ENCODE measurements at regions not wholly inside any gene's neighbourhood (a gene's known extent, or its start where the extent isn't known, plus 50 kb on each side); places are given as distances from the start of the nearest gene placed in this dataset.
"Not testable (repeated sequence)": the region's sequence is repeated elsewhere in the genome, so short reads cannot be mapped to it uniquely, and the experiment has no call there.

DNA sequence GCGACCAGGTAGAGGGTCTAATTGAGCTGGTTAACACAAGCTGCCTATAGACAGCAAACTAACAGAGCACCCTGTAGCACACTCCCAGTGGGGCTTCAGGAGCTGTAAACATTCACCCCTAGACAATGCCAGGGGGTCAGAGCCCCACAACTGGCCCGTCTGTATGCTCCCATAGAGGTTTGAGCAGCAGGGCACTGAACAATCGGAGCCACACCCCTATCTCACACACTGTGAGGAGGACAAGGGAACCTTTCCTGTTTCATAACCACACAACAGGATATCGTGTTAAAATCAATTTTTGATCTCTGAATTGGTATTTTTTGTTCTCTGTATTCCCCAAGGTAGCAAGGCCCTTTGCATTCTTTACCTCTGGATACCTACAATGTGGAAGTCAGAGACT, 266.1 kb downstream of the SPRY2 start:
- DNase-seq (ENCODE audit: low read depth), result no peak

DNA sequence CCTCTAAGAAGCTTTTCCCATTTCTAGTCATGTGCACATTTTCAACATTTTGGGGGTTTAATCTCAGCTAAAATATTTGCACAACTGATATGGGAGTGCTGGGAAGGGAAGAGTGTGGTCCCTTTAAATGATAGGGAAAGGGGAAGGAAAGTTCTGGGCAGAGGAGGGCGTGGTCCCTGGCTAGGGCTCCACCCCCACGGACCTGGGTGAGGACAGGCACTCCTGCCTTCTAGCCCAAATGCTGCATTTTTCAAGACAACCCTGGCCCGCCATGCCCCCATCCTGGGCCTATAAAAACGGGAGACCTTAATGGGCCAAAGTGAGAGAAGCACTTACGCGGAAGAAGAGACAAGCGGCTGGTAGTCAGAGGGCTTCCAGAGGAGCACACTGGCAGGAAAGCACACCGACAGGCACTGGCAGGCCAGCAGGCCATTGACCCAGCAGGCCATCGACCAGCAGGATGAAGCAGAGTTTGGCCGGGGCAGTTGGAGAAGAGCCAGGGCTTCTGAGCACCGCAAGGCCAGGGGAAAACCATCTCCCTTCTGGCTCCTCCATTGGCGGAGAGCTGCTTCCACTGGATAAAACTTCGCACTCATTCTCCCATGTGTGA, 266.7 kb downstream of the SPRY2 start:
- DNase-seq (ENCODE audit: low read depth), result no peak

DNA sequence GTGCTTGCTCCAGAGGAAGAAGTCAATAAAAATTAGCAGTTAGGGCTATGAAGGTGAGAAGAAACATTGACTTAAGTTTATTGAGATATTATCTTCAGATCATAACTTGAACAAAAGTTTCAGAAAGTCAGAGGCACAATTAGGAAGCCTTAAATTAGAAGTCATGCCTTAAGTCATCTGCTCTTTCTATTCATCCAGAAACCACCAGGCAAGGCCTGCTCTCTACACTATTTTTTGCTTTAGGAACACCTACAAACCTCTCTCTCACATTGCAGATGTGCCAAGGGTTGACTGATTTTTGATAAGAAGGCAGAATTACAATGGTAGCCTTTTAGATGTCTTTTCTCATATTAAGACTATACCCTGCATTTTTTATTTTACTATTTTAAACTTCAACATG, 268.7 kb downstream of the SPRY2 start:
- no peak for DNase-seq (ENCODE audit: low read depth)

DNA sequence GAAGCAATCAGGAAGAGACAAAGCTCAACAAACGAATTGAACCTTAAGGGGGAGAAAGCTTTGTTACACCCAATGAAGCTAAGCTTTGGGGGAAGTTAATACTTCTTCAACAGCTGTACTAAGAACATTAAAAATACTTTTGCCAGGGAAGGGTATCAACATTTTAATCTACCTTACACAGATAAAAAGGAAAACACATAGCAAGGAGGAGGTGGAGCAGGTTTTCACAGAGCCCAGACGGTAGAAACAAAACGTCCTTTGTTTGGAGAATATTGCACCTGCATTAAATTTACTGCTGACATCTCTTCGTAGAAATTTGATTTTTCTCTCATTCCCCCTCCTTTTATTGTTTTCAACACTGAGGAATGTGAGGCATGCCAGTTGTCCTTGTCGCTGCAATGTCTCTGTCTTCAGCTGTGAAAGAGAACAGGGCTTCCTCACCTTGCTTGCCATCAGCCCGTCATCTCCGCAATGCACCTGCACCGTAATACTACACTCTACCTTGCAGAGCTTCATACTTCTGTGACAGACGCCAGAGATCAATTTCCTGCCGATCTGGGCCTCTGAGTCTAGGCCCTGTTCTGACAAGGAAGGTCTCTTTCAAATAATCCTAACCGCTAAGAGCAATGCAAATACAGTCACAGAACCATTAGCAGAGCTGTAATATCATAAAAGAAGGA, 270.8 kb downstream of the SPRY2 start:
- no peak for DNase-seq (ENCODE audit: low read depth)

DNA sequence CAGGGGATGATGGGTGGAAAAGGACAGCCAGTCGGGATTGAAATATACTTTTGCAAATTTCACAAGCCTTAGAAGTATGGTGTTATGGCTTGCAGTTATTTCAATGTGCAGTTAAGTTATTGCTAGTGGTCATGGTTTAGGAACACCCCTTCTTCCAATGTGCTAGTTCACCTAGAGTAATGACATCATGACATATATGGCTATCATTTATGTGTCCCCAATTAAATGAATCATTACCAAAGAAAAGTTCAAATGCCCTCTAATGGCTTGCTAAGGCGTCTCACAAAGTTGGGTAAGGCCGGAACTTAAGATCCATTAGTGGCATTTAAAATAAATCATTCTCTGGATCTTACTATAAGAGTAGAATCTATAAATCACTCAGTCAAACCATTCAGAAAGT, 271.6 kb downstream of the SPRY2 start:
- DNase-seq (ENCODE audit: low read depth), result no peak

DNA sequence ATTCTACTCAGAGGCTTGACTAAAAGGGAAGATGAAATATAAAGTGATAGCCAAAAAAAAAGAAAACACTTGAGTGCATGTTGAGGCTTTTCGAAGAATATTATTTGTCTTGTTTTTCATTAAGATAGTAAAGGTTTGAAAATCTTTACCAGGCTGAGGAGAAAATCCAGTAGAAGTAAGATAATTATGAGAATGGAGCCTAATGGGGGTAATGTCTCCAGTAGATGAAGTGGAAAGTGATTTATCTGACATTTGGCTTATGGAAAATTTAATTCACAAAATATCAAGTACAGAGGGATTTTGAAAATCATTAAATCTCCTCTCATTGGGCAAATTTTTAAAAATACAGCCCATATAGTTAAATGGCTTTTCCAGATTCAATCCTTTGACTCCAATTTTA, 274.9 kb downstream of the SPRY2 start:
- DNase-seq (ENCODE audit: low read depth), result no peak

DNA sequence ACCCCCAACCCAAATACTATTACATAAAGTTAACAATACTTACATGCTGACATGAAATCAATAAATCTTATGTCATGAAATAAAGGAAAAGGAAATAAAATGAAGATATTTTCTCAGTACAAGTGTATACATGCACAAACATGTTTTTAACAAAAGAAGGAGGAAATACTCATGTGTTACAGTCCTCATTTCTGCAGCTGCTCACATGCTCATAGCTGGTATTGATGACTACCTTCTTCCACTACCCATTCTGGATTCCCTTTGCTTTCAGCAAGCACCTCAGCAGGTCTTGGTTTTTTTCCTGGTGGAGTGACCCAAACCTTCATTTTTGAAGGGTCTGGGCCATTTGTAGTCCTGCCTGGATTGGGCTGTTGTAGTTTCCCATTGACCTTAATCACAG, 278.5 kb downstream of the SPRY2 start:
- DNase-seq (ENCODE audit: low read depth), result not testable (repeated sequence)

DNA sequence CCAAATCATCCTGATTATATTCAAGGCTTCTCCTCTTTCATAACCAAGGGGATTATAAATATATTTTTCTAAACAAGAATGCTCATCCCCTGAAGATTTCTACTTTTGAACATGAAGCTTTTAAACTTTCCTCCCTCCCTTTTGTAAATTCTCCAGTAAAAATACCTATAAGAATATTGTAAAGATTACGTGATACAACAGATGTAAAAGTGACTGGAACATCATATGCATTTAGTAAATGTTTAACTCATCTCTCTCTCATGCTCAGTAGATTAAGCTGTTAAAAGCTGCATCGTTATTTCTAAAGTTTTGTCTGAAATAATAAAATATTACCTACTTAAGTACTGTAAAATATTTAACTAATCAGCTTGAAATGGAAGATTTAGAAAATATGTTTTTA, 281.1 kb downstream of the SPRY2 start:
- no peak for DNase-seq (ENCODE audit: low read depth)

DNA sequence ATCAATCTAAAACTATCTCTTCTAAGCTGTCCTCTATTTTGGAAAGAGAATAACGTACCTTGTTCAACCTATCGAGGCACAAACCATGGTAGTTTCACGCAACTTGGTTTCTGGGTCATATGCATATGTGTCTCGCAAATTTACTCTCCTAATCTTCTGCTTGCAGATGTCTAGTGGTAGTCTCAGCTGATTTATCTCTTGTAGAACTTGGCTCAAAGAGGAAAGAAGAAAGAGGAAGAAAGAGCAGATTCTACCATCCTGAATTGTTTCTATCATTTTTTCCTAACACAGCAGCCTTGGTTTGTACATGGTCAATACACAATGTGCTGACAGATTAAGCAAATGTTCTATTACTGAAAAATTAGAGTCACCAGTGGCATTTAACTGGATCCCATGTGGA, 282.3 kb downstream of the SPRY2 start:
- no peak for DNase-seq (ENCODE audit: low read depth)

DNA sequence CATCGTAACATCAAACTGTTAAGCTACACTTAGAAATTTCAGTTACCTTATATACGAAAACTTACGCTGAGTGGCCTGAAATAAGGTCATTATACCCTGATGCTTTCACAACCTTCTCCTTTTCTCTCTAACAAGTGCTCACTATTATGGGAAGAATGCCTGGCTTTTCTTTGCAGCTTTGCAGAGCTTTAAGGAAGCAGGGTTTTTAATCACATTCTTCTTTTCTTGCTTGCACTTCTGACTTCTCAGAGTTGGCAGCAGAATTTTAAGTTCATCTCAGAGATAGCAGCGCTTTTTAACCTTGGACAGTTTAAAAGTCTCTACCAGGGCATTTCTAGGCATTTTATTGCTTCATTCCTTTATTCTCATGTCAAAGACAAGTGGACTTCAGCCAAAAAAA, 285.1 kb downstream of the SPRY2 start:
- no peak for DNase-seq (ENCODE audit: low read depth)

DNA sequence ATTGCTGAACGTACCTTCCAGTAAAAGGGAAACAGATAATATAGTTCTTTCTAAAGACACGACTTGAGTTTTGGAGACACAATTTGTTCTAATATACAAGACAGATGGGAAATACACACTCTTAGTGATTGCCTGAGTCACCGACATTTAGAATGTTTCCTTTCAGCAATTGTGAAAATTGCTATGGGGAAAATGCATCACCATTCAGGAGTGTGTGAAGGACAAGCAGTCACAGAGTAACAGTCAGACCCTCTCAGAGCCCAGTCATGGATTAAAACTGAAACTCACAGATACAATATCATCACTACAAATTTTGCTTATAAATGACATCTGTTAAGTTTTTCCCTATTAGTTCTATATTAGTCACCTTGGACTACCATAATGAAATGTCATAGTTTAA, 286.1 kb downstream of the SPRY2 start:
- DNase-seq (ENCODE audit: low read depth), result no peak

DNA sequence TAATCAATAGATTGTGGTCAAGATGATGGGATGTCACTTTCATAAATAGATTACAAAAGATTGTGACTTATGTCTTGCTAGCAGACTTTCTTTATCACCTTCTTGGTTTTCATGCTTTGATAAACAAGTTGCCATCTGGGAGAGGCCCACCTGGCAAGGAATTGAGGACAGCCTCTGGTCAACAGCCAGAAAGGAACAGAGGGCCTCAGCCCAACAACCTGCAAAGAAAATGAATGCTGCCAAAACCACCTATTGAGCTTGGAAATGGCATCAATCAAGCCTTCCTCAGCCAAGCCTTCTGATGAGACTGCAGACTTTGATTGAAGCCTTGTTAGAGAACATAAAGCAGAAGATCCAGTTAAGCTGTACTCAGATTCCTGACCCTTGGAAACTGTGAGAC, 288.6 kb downstream of the SPRY2 start:
- no peak for DNase-seq (ENCODE audit: low read depth)

DNA sequence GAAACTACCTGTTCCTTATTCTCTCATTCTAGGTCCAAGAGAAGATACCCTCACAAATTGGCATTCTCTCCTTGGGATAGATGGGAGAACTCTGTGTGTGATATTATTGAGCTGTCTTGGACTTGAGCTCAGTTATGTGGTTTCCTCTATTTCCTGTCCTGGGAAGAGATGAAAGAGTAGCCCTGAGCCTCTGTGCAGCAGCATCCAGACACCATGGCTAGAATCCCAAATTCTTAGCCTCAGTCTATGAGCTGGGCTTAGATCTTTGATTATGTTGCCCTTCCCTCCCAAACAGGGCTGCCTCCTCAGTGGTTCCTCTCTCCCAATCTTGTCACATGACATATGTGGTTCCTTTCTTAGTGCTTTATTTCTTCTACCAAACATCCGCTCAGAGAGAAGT, 290.7 kb downstream of the SPRY2 start:
- DNase-seq (ENCODE audit: low read depth), result no peak

DNA sequence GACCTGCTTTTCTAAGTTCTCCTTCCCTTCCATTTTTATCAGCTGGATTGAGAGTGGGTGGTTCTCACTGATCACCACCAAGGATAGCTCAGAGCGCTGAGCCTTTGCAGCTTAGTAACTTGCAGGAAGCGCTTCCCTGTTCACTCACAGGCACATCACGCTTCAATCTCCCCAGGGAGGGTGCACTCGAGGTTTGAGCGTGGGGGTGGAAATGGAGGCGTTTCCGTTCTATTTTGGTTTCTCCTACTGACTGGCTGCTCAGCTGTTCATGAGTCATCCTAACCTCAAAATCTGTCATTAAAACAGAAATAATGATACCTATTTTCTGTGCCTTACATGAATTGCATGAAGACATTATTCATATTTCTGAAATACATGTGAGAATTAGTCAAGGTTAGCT, 292.1 kb downstream of the SPRY2 start:
- peak; percentile 90 for DNase-seq (ENCODE audit: low read depth)

DNA sequence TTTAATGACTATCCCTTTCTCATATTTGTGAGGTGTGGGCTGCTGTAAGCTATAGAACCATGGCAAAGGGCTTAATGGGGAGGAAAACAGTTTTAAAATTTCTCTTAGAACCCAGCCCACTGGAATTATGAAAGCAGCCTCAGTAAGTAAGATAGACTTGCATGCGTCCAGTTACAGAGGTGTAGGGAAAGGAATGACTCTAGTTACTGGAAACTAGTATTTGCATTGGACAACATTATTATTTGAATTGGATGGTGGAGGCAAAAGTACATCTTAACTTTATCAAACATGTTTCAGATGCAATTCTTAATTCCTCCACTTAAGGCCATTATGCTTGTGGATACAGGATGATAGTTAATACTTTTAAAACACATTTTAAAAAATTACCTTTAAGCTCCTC, 292.9 kb downstream of the SPRY2 start:
- no peak for DNase-seq (ENCODE audit: low read depth)

DNA sequence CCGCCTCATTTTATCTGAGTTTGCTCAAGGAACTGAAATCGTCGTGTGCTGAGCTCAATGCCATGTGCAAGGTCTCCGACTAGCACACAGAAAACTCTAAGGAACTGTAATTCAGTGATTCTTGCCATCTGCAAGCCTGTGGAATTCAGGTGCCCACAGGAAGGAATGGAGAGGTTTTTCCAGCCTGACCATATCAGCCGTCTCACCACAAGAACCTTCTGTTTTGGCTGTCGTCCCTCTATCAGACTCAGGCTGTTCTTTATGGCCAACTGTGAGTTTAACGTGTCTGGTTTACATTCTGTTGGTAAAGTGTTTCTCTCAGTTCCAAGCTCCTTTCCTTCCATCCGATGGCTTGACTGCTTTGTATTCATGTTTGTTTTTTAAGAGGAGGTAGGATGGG, 293.5 kb downstream of the SPRY2 start:
- DNase-seq (ENCODE audit: low read depth), result no peak

DNA sequence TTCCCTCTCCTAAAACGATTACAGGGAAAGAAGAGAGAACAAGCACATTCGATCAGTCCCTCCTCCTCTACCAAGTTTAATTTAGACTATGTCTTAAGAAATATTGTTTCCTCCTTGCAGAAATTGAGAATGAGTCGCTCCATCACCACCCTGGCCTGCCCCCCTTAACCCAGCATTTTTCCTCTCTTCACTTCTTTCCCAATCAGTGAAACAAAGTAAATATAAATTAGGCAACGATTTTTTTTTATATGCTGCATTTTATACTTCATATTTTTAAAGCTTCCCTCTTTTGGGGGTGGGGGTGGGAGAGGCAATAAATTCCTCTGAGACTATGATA, 300.0 kb downstream of the SPRY2 start:
- no peak for DNase-seq (ENCODE audit: low read depth)

DNA sequence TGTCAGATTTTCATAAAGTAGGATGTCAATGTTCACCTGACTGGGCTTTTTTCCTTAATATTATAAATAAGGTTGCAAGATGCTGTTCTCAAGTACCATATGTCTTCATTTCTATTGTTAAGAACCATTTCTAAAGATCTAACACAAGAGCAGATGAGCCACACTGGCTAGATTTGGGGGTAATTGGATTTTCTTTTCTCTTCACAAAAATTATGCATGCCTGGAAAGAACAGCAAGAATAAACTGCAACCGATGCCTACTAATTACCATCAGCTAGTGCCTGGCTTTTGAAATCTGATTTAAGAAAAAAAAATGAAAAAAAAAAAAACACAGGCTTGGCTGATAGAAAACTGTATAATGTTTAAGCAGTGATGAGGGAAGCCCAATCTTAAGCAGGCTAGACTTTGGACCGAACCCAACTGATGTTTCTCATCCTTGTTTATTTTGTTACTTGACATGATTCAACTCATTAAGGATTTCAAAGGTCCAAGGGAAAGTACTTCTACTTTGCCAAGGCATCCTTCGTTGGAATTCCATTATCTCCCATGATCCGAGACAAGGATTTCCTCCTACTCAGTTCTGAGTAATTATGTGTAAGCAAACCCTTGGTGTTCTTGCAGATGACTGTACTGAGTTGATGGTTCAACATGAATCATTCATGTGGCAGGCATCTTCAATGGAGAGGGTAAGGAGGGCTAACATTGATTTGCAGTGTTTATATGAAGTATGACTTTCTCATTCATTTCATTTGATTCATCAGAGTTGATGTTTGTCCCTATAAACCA, 300.5 kb downstream of the SPRY2 start:
- DNase-seq (ENCODE audit: low read depth), result peak; percentile 97

DNA sequence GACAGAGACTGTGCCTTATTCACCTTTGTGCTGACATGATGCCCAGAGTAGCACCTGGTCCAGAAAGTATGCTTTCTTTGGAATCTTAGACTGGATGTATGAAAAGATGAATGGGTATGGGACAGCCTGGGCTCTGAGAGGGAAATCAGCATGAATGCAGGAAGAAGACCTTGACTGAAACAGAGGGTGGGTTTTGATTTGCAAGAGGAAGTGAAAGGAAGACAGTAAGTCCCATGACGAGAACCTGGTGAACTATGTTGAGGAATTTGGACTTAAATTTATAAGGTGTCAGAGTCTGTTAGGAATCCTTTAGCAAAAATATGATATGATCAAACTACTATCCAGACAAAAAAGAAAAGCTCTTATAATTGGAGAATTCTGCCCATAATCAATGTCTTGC, 301.9 kb downstream of the SPRY2 start:
- DNase-seq (ENCODE audit: low read depth), result no peak

DNA sequence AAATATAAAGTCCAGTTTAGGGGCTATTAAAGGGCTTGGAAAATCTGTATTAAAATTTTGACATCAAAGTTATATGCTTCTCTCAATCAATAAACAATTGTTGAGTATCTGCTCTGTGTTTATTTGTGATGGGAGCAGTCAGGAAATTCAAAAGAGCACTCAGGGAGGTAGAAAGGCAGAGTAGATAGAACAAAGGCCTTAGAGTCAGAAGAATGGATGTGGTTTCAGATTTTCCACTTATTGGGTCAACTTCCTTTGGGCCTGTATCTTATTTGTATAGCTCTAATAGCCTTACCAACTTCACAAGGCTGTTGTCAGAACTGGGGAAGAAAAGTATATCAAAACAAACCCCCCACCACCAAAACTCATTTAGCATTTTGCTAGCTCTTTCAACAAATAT, 302.6 kb downstream of the SPRY2 start:
- no peak for DNase-seq (ENCODE audit: low read depth)

DNA sequence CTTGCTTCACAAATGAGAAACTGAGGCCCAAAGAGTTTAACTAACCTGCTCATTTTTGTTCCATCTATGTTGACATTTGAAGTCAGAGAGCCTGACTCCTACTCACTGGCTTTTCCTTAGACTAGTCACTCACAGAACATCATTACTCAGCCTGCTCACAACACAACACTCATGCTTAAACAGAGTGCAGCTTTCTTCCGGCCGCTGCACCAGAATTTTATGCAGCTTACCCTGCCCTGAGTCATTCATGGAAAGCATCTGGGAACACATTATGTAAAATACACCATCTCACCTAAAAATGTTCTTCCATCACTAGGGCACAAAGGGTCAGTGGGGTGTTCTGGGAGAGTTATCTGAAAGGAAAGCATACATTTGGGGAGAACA, 303.4 kb downstream of the SPRY2 start:
- peak; percentile 78 for DNase-seq (ENCODE audit: low read depth)

DNA sequence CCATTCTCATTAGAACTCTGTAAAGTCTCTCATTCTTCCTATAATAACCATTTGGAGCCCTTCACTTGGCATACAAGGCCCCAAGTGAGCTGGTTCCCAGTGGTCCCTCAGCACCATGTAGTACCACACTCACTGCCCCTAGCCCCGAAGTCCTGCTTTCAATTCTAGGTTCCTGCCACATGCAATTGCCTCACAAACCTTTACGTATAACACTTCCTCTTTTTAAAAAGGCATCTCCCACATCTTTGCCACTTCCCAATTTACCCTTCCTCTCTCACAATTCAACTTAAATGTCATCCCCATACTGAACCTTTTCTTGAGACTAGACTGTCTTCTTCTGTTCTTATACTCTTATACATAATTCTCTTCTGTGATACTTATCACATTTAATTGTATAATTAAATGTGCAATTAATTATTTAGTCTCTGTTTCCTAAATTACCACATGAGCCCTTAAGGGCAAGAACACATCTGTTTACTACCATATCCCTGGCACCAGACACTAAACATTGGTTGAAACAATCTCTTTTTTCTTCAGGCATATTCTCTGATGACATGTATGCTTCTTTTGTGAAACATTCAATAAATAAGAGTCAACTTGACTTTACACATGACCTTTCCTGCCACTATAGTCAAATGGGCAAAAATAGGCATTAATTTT, 304.0 kb downstream of the SPRY2 start:
- no peak for DNase-seq (ENCODE audit: low read depth)

DNA sequence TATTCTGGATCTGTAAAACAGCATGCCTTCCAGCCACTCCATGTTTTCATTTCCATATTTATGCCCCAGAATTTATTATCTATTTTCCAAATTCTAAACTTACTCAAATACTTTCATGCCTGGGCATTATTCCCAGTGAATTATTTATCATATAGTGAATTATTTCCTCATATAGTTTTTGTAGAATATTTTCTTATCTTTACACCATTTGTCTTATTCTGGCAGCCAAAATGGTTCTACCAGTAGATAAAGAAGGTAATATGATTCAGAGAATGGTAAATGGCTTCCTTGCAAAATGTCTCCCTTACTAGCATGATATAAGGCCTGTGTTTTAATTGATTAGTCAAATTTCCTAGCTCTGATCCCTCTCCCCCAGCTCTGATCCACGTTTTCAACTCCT, 305.8 kb downstream of the SPRY2 start:
- no peak for DNase-seq (ENCODE audit: low read depth)

Data from GM04503 (cell line).